Natural killer cell treated with Interleukin-12 subunit alpha and Interleukin-12 subunit beta and Interleukin-15 and Interleukin-18, amount 100 ng/mL, for 72 hours (primary cell): ENCODE measurements at regions not wholly inside any gene's neighbourhood (a gene's known extent, or its start where the extent isn't known, plus 50 kb on each side); places are given as distances from the start of the nearest gene placed in this dataset.

Experiments
- ATAC-seq, 2 donors: fragments of 150-1000 bp; cut with Tn5 transposase in 1 of 2; sonication (Bioruptor Pico), chemical (Tn5 transposase) in 1 of 2; 2 replicates each; pipeline ENCODE4 v1.10.0; 2021
- DNase-seq: peaks from one replicate; pipeline ENCODE4 v3.0.0; 2022; ENCODE audit warnings: low spot score
- H3K27ac Mint-ChIP-seq, 2 donors: 1 replicate in 1 of 2; 2 replicates in 1 of 2; pipeline ENCODE4 v1.8.0; 2022; ENCODE audit warnings: mixed read lengths in 2 of 2, mild to moderate bottlenecking in 1 of 2, moderate library complexity in 1 of 2
- H3K27me3 Mint-ChIP-seq, 2 donors: 1 replicate in 1 of 2; 2 replicates in 1 of 2; pipeline ENCODE4 v1.8.0; 2022; ENCODE audit warnings: mixed read lengths in 2 of 2
- H3K36me3 Mint-ChIP-seq: one replicate; pipeline ENCODE4 v1.8.0; 2022; ENCODE audit warnings: mixed read lengths
- H3K4me1 Mint-ChIP-seq, 2 donors: 1 replicate in 1 of 2; 2 replicates in 1 of 2; pipeline ENCODE4 v1.8.0; 2022; ENCODE audit warnings: low read depth in 2 of 2, mixed read lengths in 2 of 2, mild to moderate bottlenecking in 1 of 2
- H3K4me3 Mint-ChIP-seq: one replicate; pipeline ENCODE4 v1.8.0; 2022; ENCODE audit warnings: mixed read lengths
- H3K9me3 Mint-ChIP-seq: 2 replicates; pipeline ENCODE4 v1.8.0; 2022; ENCODE audit warnings: mixed read lengths

- no peak for ATAC-seq
- no peaks in the 10 kb centered on the region for H3K9me3 Mint-ChIP-seq
Measured at GRCh38 chr6:1104988-1105670, 206.8 kb upstream of the FOXQ1 start.

GRCh38 chr6:1103945-1104623, 207.8 kb upstream of the FOXQ1 start:
- H3K9me3 Mint-ChIP-seq = no peaks in the 10 kb centered on the region
- H3K36me3 Mint-ChIP-seq = no peaks in the 10 kb centered on the region
- peaks cover 19 to 45% of the 10 kb centered on the region in 2 donors for H3K27me3 Mint-ChIP-seq
- no peak overlapping the region for H3K27ac Mint-ChIP-seq
- no peaks in the 10 kb centered on the region for H3K4me1 Mint-ChIP-seq
- no peak overlapping the region for H3K4me3 Mint-ChIP-seq
- no peak for DNase-seq
- no peak for ATAC-seq

More at GRCh38 chr6:1104988-1105670, 206.8 kb upstream of the FOXQ1 start:
- no peaks in the 10 kb centered on the region for H3K4me1 Mint-ChIP-seq
- no peak overlapping the region for H3K27ac Mint-ChIP-seq
- H3K36me3 Mint-ChIP-seq = no peaks in the 10 kb centered on the region
- no peak overlapping the region for H3K4me3 Mint-ChIP-seq
- DNase-seq = no peak
- H3K27me3 Mint-ChIP-seq = peaks cover 15 to 41% of the 10 kb centered on the region in 2 donors

GRCh38 chr6:1103021-1103420, 208.9 kb upstream of the FOXQ1 start:
- Mint-ChIP-seq H3K27ac (no peak overlapping the region), H3K36me3 (no peaks in the 10 kb centered on the region), H3K4me1 (no peaks in the 10 kb centered on the region), H3K9me3 (no peaks in the 10 kb centered on the region), H3K27me3 (peaks cover 18 to 41% of the 10 kb centered on the region in 2 donors), H3K4me3 (no peak overlapping the region)
- ATAC-seq (no peak), DNase-seq (no peak)

GRCh38 chr6:1100269-1100668, 211.6 kb upstream of the FOXQ1 start:
- H3K36me3 Mint-ChIP-seq = no peaks in the 10 kb centered on the region
- ATAC-seq (no peak), DNase-seq (no peak)
- H3K27me3 Mint-ChIP-seq = peaks cover 20 to 43% of the 10 kb centered on the region in 2 donors
- no peaks in the 10 kb centered on the region for H3K4me1 Mint-ChIP-seq
- H3K9me3 Mint-ChIP-seq = no peaks in the 10 kb centered on the region
- H3K4me3 Mint-ChIP-seq = no peak overlapping the region
- no peak overlapping the region for H3K27ac Mint-ChIP-seq

GRCh38 chr6:1099264-1099663, 212.6 kb upstream of the FOXQ1 start:
- Mint-ChIP-seq H3K36me3 (no peaks in the 10 kb centered on the region), H3K4me1 (no peaks in the 10 kb centered on the region), H3K9me3 (peaks cover 4% of the 10 kb centered on the region), H3K27me3 (peaks cover 19 to 33% of the 10 kb centered on the region in 2 donors), H3K27ac (no peak overlapping the region), H3K4me3 (no peak overlapping the region)
- no peak for ATAC-seq
- DNase-seq = no peak

- Mint-ChIP-seq H3K27me3 (peaks cover 25 to 33% of the 10 kb centered on the region in 2 donors), H3K27ac (no peak overlapping the region), H3K4me3 (no peak overlapping the region), H3K36me3 (no peaks in the 10 kb centered on the region), H3K4me1 (no peaks in the 10 kb centered on the region), H3K9me3 (peaks cover 4% of the 10 kb centered on the region)
- DNase-seq (no peak), ATAC-seq (no peak)
Measured at GRCh38 chr6:1096967-1097765, 214.7 kb upstream of the FOXQ1 start.

GRCh38 chr6:1094306-1094705, 217.6 kb upstream of the FOXQ1 start:
- H3K4me1 Mint-ChIP-seq = no peaks in the 10 kb centered on the region
- no peak overlapping the region for H3K4me3 Mint-ChIP-seq
- H3K27ac Mint-ChIP-seq = no peak overlapping the region
- DNase-seq (no peak), ATAC-seq (no peak)
- peaks cover 4% of the 10 kb centered on the region for H3K9me3 Mint-ChIP-seq
- no peaks in the 10 kb centered on the region for H3K36me3 Mint-ChIP-seq
- peaks cover 23 to 31% of the 10 kb centered on the region in 2 donors for H3K27me3 Mint-ChIP-seq

- Mint-ChIP-seq H3K4me1 (no peaks in the 10 kb centered on the region), H3K27ac (no peak overlapping the region), H3K9me3 (peaks cover 4% of the 10 kb centered on the region), H3K36me3 (no peaks in the 10 kb centered on the region), H3K4me3 (no peak overlapping the region), H3K27me3 (peaks cover 19 to 22% of the 10 kb centered on the region in 2 donors)
- ATAC-seq = no peak
- DNase-seq = no peak
Measured at GRCh38 chr6:1091900-1092299, 220.0 kb upstream of the FOXQ1 start.

- DNase-seq = no peak
- Mint-ChIP-seq H3K36me3 (no peaks in the 10 kb centered on the region), H3K4me3 (no peak overlapping the region), H3K27me3 (peaks cover 16% of the 10 kb centered on the region in 2 donors), H3K9me3 (peaks cover 4% of the 10 kb centered on the region), H3K4me1 (no peaks in the 10 kb centered on the region), H3K27ac (no peak overlapping the region)
- ATAC-seq = no peak
Measured at GRCh38 chr6:1089859-1090258, 222.0 kb upstream of the FOXQ1 start.

GRCh38 chr6:1088492-1089001, 223.4 kb upstream of the FOXQ1 start:
- Mint-ChIP-seq H3K27ac (no peak overlapping the region), H3K4me3 (no peak overlapping the region), H3K4me1 (no peaks in the 10 kb centered on the region), H3K9me3 (no peaks in the 10 kb centered on the region), H3K36me3 (no peaks in the 10 kb centered on the region), H3K27me3 (peaks cover 11 to 14% of the 10 kb centered on the region in 2 donors)
- ATAC-seq = no peak
- DNase-seq = no peak

GRCh38 chr6:1087154-1087843, 224.6 kb upstream of the FOXQ1 start:
- no peak for DNase-seq
- peaks cover 6 to 8% of the 10 kb centered on the region in 2 donors for H3K27me3 Mint-ChIP-seq
- H3K9me3 Mint-ChIP-seq = no peaks in the 10 kb centered on the region
- no peaks in the 10 kb centered on the region for H3K4me1 Mint-ChIP-seq
- no peaks in the 10 kb centered on the region for H3K36me3 Mint-ChIP-seq
- no peak overlapping the region for H3K4me3 Mint-ChIP-seq
- no peak overlapping the region for H3K27ac Mint-ChIP-seq
- ATAC-seq = no peak

- peaks cover 6 to 8% of the 10 kb centered on the region in 2 donors for H3K27me3 Mint-ChIP-seq
- H3K4me3 Mint-ChIP-seq = no peak overlapping the region
- no peaks in the 10 kb centered on the region for H3K36me3 Mint-ChIP-seq
- no peak overlapping the region for H3K27ac Mint-ChIP-seq
- no peaks in the 10 kb centered on the region for H3K4me1 Mint-ChIP-seq
- ATAC-seq (peak in 1 of 2 donors; percentile 50), DNase-seq (no peak)
- no peaks in the 10 kb centered on the region for H3K9me3 Mint-ChIP-seq
Measured at GRCh38 chr6:1086446-1087153, 225.3 kb upstream of the FOXQ1 start.
